Thyroid gland (tissue), 4 donors: ENCODE measurements at regions not wholly inside any gene's neighbourhood (a gene's known extent, or its start where the extent isn't known, plus 50 kb on each side); places are given as distances from the start of the nearest gene placed in this dataset.

Experiments
- CTCF ChIP-seq, 6 experiments: fragments of 200-600 bp in 3 of 6; fragments of 450-650 bp in 3 of 6; sonication (generic) in 3 of 6; IDR thresholded peaks; one replicate each; pipeline ENCODE4 v1.5.1; 2016 to 2019; ENCODE audit warnings: antibody characterized with exemption in 6 of 6, mild to moderate bottlenecking in 2 of 6, inconsistent platforms in 1 of 6, moderate library complexity in 1 of 6
- POLR2A ChIP-seq, 2 donors: fragments of 450-650 bp; IDR thresholded peaks; one replicate each; pipeline ENCODE4 v1.6.1; 2017; ENCODE audit warnings: antibody characterized with exemption in 2 of 2, mild to moderate bottlenecking in 2 of 2, moderate library complexity in 1 of 2

DNA sequence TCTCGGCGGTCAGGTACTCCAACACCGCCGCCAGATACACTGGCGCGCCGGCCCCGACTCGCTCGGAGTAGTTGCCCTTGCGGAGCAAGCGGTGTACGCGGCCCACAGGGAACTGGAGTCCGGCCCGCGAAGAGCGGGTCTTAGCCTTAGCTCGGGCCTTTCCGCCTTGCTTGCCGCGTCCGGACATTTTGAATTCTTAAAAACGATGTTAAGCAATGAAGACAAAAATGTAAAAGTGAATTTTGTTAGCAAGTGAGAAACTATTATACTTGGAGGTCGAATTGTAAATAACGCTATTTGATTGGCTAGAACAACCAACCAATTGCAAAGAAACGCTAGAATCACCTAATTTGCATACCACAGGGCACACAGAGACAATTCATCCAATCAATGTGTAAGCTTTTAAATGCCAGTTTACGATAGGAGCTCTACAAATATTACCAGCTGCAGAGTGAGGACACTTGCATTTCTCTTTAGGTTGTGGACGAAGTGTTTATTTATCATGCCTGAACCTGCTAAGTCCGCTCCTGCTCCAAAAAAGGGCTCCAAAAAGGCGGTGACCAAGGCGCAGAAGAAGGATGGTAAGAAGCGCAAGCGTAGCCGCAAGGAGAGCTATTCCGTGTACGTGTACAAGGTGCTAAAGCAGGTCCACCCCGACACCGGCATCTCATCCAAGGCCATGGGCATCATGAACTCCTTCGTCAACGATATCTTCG is 112.0 kb downstream of the HFE start:
- TF ChIP-seq CTCF (IDR thresholded peaks at IDR 0.05): no peak
- peak; percentile 75 to 89 for TF ChIP-seq POLR2A (IDR thresholded peaks at IDR 0.05)
